Type B pancreatic cell (in vitro differentiated cells): ENCODE measurements at regions not wholly inside any gene's neighbourhood (a gene's known extent, or its start where the extent isn't known, plus 50 kb on each side); places are given as distances from the start of the nearest gene placed in this dataset.
"Not testable (repeated sequence)": the region's sequence is repeated elsewhere in the genome, so short reads cannot be mapped to it uniquely, and the experiment has no call there.

Experiments
- DNase-seq: peaks from one replicate; pipeline ENCODE4 v3.0.0; 2021; ENCODE audit warnings: mixed read lengths; ENCODE audit not compliant: unreplicated experiment; ENCODE audit errors: extremely low spot score
- H3K27ac Mint-ChIP-seq: 2 replicates; pipeline ENCODE4 v1.8.0; 2021; ENCODE audit warnings: mild to moderate bottlenecking, mixed read lengths
- H3K27me3 Mint-ChIP-seq: 2 replicates; pipeline ENCODE4 v1.8.0; 2021; ENCODE audit warnings: mixed read lengths
- H3K36me3 Mint-ChIP-seq: 2 replicates; pipeline ENCODE4 v1.8.0; 2021; ENCODE audit warnings: mixed read lengths
- H3K4me1 Mint-ChIP-seq: one replicate; pipeline ENCODE4 v1.8.0; 2021; ENCODE audit warnings: mixed read lengths; ENCODE audit not compliant: unreplicated experiment
- H3K4me3 Mint-ChIP-seq: 2 replicates; pipeline ENCODE4 v1.8.0; 2021; ENCODE audit warnings: mild to moderate bottlenecking, mixed read lengths
- H3K9me3 Mint-ChIP-seq: 2 replicates; pipeline ENCODE4 v1.8.0; 2021; ENCODE audit warnings: mixed read lengths
- CTCF ChIP-seq: fragments of 200-600 bp; sonication (generic); conservative IDR thresholded peaks from 2 replicates; pipeline ENCODE4 v1.5.0; 2021; ENCODE audit warnings: antibody characterized with exemption, mild to moderate bottlenecking

- Mint-ChIP-seq H3K9me3 (no peaks in the 10 kb centered on the region), H3K27me3 (no peaks in the 10 kb centered on the region), H3K4me3 (no peak overlapping the region), H3K36me3 (no peaks in the 10 kb centered on the region), H3K27ac (no peak overlapping the region), H3K4me1 (no peaks in the 10 kb centered on the region)
- DNase-seq, result no peak
- TF ChIP-seq CTCF, result no peak
Measured at GRCh38 chr13:76266561-76266960, 619.6 kb downstream of the KCTD12 start.

DNA sequence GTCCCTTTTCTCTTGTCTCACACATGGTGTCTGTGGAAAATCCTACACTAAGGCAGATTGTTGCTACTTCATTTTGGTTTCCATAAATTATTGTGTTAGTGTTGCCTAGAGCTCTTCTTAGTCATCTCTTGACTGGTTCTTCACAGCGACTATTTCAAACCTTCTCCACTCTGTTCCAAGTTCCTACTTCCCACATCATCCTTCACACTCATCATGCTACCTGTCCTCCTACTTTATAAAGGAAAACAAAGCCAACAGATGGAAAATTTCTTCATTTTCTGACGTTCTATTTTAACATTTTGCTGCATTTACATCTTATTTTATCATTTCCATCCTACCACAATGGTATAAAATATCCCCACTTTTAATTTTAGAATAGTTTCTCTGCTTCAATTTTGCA, 614.1 kb downstream of the LMO7 start:
- peaks cover 15% of the 10 kb centered on the region for H3K9me3 Mint-ChIP-seq
- TF ChIP-seq CTCF, result no peak

DNA sequence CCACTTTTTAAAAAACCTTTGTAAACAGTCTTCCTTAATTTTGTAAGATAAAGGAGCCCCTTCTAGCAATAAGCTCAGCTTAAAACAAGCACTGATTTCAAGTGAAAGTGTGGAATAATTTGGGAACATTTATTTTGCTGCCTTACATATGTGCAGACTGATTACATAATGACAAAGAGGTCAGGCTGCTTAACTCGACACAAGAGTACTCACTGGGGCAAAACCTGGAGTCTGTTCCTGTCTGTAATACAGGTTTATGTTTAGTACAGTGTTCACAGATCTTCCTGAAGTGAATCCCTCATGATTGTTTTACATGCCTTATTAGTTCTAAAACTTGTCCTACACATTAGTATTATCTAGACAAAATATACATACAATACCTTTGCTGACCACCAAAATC, 609.8 kb downstream of the LMO7 start:
- no peaks in the 10 kb centered on the region for H3K4me1 Mint-ChIP-seq
- no peaks in the 10 kb centered on the region for H3K27me3 Mint-ChIP-seq
- no peak for DNase-seq
- no peak for TF ChIP-seq CTCF
- no peaks in the 10 kb centered on the region for H3K36me3 Mint-ChIP-seq
- H3K4me3 Mint-ChIP-seq, result no peak overlapping the region
- no peak overlapping the region for H3K27ac Mint-ChIP-seq
- H3K9me3 Mint-ChIP-seq, result peaks cover 5% of the 10 kb centered on the region

More for the DNA sequence above, 614.1 kb downstream of the LMO7 start:
- no peak for DNase-seq
- Mint-ChIP-seq H3K27me3 (no peaks in the 10 kb centered on the region), H3K4me1 (no peaks in the 10 kb centered on the region), H3K27ac (no peak overlapping the region), H3K4me3 (no peak overlapping the region), H3K36me3 (no peaks in the 10 kb centered on the region)

DNA sequence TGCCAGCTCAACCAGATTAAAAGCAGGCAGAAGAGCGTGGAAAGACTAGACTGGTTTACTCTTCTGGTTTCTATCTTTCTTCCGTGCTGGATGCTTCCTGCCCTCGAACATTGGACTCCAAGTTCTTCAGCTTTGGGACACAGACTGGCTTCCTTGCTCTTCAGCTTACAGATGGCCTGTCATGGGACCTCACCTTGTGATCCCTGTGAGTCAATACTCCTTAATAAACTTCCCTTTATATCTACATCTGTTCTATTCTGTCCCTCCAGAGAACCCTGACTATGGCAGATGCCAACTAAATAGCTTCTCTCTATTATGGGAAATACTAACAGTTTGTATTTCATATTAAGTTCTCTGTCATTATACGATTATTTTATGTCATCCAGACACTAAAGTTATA, 609.1 kb downstream of the LMO7 start:
- no peaks in the 10 kb centered on the region for H3K4me1 Mint-ChIP-seq
- no peak for DNase-seq
- no peak overlapping the region for H3K4me3 Mint-ChIP-seq

DNA sequence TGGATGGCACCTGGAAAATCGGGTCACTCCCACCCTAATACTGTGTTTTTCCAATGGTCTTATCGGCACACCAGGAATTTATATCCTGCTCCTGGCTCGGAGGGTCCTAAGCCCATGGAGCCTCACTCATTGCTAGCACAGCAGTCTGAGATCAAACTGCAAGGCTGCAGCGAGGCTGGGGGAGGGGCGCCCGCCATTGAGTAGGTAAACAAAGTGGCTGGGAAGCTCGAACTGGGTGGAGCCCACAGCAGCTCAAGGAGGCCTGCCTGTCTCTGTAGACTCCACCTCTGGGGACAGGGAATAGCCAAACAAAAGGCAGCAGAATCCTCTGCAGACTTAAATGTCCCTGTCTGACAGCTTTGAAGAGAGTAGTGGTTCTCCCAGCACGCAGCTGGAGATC, 607.0 kb downstream of the LMO7 start:
- H3K27ac Mint-ChIP-seq, H3K4me1 Mint-ChIP-seq, H3K27me3 Mint-ChIP-seq, H3K4me3 Mint-ChIP-seq, H3K36me3 Mint-ChIP-seq, DNase-seq, H3K9me3 Mint-ChIP-seq: not testable (repeated sequence)

More for the DNA sequence above, 609.1 kb downstream of the LMO7 start:
- H3K9me3 Mint-ChIP-seq, result peaks cover 3% of the 10 kb centered on the region
- no peaks in the 10 kb centered on the region for H3K36me3 Mint-ChIP-seq
- no peak overlapping the region for H3K27ac Mint-ChIP-seq
- H3K27me3 Mint-ChIP-seq, result no peaks in the 10 kb centered on the region
- TF ChIP-seq CTCF, result no peak

DNA sequence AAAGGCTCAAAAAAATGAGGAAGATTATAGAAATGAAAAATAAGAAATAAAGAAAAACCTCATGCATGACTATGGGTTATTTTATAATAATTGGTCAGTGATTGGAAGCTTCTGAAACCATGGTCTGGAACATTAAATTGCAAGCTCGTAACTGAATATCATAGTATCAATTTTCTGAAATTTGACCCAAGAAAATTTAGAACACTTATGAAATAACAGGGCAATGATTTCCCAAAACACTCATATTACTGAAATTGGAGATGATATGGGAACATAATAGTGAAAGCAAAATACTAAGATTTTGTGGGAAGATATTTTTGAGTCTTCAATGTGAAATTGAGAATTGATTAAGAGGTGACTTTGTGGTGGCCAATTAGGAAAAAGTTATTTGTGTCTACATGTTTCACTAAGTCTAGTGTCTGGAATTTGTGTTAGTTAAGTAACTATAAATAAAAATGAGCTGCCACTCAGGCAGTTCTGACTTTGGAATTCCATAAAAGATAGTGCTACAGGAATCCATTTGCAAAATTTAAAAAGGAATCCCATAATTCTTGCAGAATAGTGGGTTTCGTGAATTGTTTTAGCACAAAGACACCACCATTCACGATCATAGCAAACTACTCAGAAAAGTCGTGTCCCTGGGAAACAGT, 603.0 kb downstream of the LMO7 start:
- no peak overlapping the region for H3K27ac Mint-ChIP-seq
- no peaks in the 10 kb centered on the region for H3K27me3 Mint-ChIP-seq
- TF ChIP-seq CTCF, result no peak

More for the DNA sequence above, 603.0 kb downstream of the LMO7 start:
- no peak for DNase-seq
- H3K4me3 Mint-ChIP-seq, result no peak overlapping the region
- no peaks in the 10 kb centered on the region for H3K9me3 Mint-ChIP-seq
- H3K36me3 Mint-ChIP-seq, result no peaks in the 10 kb centered on the region
- H3K4me1 Mint-ChIP-seq, result no peaks in the 10 kb centered on the region
